ENCODE measurements at regions not wholly inside any gene's neighbourhood (a gene's known extent, or its start where the extent isn't known, plus 50 kb on each side); places are given as distances from the start of the nearest gene placed in this dataset.

DNA sequence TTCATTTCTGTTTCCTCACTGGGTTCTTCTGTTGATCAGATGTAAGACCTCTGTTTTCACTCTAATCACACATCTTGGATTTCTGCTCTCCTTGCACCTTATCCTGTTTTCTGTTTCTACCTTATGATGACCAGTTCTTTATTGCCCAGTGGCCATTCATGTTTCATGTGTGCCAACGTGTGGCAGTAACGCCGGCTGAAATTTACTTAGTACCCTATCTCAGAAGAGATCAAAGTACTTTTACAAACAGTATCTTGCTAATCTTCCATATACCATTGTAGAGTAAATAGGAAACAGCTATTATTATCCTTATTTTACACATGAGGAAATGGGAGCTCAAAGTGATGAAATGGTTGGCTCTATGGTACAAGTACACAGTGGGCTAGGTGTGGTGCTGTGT, 74.0 kb downstream of the GATA3 start:
- intact Hi-C loops (cut with micrococcal nuclease): no loop called here
- peaks cover 46% of the 10 kb centered on the region for H3K27me3 Mint-ChIP-seq
- H3K4me3 Mint-ChIP-seq: no peak overlapping the region
- H3K36me3 Mint-ChIP-seq (ENCODE audit: low read depth): no peaks in the 10 kb centered on the region
- no peaks in the 10 kb centered on the region for H3K9me3 Mint-ChIP-seq
- no peak overlapping the region for H3K27ac Mint-ChIP-seq
- peaks cover 15% of the 10 kb centered on the region for H3K4me1 Mint-ChIP-seq (ENCODE audit: low read depth)

DNA sequence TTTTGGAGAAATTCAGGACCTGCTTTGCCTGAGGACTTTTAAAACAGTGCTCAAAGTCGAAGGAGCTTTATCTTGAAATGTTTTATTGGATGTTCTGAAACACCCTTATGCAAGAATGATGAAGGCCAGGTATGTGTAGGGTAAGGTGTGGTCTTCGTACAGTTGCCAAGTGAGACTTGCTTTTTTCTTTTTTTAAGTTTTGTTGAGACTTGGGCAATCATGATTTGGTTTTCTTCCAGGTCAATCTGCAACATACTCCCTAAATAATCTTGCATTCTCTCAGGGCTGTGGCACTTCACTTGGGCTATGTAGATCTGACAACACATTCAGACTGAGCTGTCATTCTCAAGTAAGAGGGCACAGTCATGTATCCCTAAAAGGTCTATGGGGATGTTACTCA, 75.0 kb downstream of the GATA3 start:
- H3K4me1 Mint-ChIP-seq (ENCODE audit: low read depth): peaks cover 15% of the 10 kb centered on the region
- no peaks in the 10 kb centered on the region for H3K36me3 Mint-ChIP-seq (ENCODE audit: low read depth)
- H3K27me3 Mint-ChIP-seq: peaks cover 52% of the 10 kb centered on the region
- no peaks in the 10 kb centered on the region for H3K9me3 Mint-ChIP-seq
- intact Hi-C loops (cut with micrococcal nuclease): no loop called here
- H3K27ac Mint-ChIP-seq: no peak overlapping the region
- no peak overlapping the region for H3K4me3 Mint-ChIP-seq

DNA sequence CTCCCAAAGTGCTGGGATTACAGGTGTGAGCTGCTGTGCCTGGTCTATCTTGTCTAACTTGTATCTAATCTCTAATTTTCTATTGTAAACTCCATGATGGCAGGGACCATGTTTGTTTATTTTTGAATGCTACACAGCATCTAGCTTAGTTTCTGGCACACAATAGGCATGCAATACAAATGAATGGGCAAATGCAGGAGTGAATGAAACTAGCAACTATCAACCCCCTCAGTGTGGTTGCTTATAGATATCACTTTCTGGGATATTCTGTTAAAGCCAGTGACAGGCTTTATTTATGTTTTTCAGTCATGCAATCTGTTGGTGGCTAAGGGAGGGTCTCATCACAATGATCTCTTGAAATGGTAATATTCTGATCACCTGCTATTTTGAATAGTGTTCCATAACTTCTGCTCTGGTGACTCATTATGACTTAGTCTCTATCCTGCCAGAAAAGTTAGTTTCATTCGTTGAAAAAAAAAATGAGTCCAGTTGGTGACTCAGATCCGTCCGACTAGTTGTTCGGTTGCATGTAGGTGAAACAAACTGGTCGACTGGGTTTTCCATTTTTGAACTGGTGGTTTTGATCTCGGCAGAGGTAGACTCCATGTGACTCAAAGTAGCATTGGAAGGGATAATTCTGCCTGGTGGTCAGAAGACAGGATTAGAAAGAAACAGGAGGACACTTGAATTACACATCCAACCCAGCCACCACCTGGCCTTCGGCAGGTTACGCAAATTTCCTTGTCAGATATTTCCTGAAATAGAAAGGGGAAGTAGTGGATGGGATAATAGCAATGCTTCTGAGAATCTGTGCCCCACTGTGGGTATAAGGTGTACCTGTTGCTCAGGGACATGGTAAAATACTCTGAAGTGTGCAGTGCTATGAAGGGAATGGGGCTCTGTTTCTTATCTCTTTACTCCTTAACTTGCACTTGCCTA, 76.8 kb downstream of the GATA3 start:
- Mint-ChIP-seq H3K9me3 (no peaks in the 10 kb centered on the region), H3K27ac (no peak overlapping the region), H3K36me3 (ENCODE audit: low read depth) (no peaks in the 10 kb centered on the region), H3K4me1 (ENCODE audit: low read depth) (peaks cover 15% of the 10 kb centered on the region), H3K4me3 (no peak overlapping the region), H3K27me3 (peaks cover 53% of the 10 kb centered on the region)
- intact Hi-C loops (cut with micrococcal nuclease): no loop called here

DNA sequence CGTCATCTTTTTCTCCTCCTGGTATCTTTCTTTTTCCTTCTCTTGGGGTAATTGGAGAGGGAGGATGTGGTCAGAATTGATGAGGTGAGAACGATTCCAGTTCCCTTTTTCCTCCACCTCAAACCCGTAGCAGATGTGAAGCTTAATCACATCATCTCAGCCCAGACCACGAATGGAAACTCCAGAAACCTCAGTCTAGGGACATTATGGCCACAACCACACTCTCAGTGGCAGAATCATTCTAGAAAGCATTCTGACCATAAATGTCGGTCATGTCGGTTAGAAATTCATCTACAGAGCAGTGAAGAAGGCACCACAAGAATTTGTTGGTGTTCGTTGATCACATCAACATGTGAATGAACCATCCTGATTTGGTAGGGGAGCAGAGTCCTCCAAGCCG, 78.7 kb downstream of the GATA3 start:
- H3K9me3 Mint-ChIP-seq: no peaks in the 10 kb centered on the region
- peaks cover 49% of the 10 kb centered on the region for H3K27me3 Mint-ChIP-seq
- no peak overlapping the region for H3K27ac Mint-ChIP-seq
- H3K4me3 Mint-ChIP-seq: no peak overlapping the region
- H3K36me3 Mint-ChIP-seq (ENCODE audit: low read depth): no peaks in the 10 kb centered on the region
- intact Hi-C loops (cut with micrococcal nuclease): no loop called here
- H3K4me1 Mint-ChIP-seq (ENCODE audit: low read depth): peaks cover 32% of the 10 kb centered on the region

DNA sequence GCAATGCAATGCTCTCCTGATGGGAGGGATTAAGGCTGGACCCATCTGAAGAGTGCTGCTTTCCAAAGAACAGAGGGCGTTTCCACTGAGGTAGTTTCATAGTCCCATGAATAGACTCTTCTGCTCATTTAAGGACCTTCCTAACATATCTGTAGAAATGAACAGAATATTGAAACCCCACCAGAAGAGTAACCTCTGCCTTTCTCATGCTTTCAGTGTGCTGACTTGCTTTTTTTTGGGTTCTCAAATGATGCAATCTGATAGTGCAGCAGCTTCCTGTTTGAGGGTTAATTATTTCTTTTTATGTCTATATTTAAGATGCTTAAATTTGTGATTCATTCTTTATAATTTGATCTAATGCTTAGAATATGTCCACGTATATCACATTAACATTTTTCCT, 82.2 kb downstream of the GATA3 start:
- Mint-ChIP-seq H3K27ac (no peak overlapping the region), H3K9me3 (no peaks in the 10 kb centered on the region), H3K4me3 (no peak overlapping the region), H3K36me3 (ENCODE audit: low read depth) (no peaks in the 10 kb centered on the region), H3K4me1 (ENCODE audit: low read depth) (peaks cover 28% of the 10 kb centered on the region), H3K27me3 (peaks cover 34% of the 10 kb centered on the region)
- intact Hi-C loops (cut with micrococcal nuclease): no loop called here

DNA sequence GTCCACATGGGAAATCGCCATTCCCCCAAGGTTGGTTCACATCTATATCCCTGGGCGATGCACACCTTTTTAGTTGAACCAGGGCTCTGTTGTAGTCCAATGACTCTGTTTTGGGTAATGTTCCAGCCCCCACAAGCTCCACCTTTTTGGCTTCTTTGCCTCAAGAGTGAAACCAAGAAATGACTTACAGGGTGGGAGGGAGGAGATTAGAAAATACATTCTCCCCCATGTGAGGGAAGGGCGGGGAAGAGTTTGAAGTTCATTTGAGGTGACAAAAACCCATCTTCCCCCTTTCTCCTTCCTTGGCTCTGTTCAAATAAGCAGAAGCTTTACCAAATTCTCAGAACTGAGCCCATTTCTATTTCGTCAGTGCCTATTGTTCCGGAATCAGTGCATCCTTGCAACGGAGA, 82.8 kb downstream of the GATA3 start:
- no peaks in the 10 kb centered on the region for H3K9me3 Mint-ChIP-seq
- H3K4me3 Mint-ChIP-seq: peak overlapping the region; percentile 53
- H3K27ac Mint-ChIP-seq: no peak overlapping the region
- no peaks in the 10 kb centered on the region for H3K36me3 Mint-ChIP-seq (ENCODE audit: low read depth)
- intact Hi-C loops (cut with micrococcal nuclease): no loop called here
- peaks cover 26% of the 10 kb centered on the region for H3K4me1 Mint-ChIP-seq (ENCODE audit: low read depth)
- peaks cover 30% of the 10 kb centered on the region for H3K27me3 Mint-ChIP-seq

DNA sequence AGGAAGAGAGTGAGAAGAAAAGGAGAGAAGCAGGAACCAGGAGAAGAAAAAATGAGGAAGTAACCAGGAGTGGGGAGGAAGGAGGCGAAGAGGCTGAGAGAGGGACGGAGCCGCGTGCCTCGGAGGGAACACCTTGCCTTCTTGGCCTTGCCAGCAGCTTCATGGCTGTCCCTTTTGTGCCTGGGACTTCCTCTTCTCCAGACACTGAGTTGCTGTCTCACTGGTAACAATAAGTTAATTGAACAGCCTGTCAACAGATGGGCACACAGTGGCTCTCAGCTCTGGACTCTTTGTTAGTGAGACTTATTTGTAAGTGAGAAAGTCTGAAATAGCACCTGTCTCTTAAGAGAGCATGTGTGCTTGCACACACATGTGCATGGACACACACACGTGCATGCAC, 83.2 kb downstream of the GATA3 start:
- intact Hi-C loops (cut with micrococcal nuclease): no loop called here
- Mint-ChIP-seq H3K9me3 (no peaks in the 10 kb centered on the region), H3K27me3 (peaks cover 27% of the 10 kb centered on the region), H3K27ac (no peak overlapping the region), H3K4me3 (peak overlapping the region; percentile 53), H3K36me3 (ENCODE audit: low read depth) (no peaks in the 10 kb centered on the region), H3K4me1 (ENCODE audit: low read depth) (peaks cover 23% of the 10 kb centered on the region)

DNA sequence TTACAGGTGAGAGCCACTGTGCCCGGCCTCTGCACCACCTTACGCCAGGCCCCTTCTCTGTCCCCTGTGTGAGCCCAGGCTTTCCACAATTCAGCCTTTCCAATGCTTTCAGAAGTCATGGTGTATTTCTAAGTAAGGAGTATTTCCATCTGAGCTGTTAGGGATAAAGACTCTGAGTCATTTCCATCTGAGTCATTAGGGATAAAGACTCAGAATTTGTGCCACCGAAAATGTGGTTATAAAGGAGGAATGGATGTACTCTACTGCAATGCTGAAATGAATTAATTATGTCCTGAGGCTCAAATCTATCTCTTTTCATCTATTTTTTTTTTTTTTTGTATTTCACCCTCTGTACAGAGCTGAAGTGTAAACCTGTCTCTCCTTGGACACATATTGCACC, 84.0 kb downstream of the GATA3 start:
- intact Hi-C loops (cut with micrococcal nuclease): no loop called here
- Mint-ChIP-seq H3K27ac (no peak overlapping the region), H3K4me1 (ENCODE audit: low read depth) (peaks cover 17% of the 10 kb centered on the region), H3K4me3 (no peak overlapping the region), H3K36me3 (ENCODE audit: low read depth) (no peaks in the 10 kb centered on the region), H3K27me3 (peaks cover 20% of the 10 kb centered on the region), H3K9me3 (no peaks in the 10 kb centered on the region)

DNA sequence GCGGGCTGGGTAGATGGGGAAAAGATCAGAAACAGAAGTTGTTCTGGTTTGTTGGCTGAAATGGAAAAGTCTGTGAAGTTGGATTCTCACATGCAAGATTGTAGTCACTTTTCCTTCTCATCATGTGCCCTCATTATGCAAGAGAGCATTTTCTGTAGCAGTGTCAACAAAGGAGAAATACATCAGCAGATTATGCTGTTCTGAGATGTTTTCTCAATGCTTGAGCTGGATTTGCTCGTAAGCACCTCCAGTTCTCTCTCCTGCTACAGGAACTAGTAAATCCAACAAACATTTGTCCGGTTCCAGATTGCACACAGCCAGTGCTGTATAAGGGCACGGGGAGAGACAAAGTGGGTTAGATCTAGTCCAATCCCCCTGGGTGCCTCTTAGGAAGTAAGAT, 90.0 kb downstream of the GATA3 start:
- H3K27ac Mint-ChIP-seq: no peak overlapping the region
- intact Hi-C loops (cut with micrococcal nuclease): no loop called here
- no peak overlapping the region for H3K4me3 Mint-ChIP-seq
- no peaks in the 10 kb centered on the region for H3K9me3 Mint-ChIP-seq
- H3K36me3 Mint-ChIP-seq (ENCODE audit: low read depth): no peaks in the 10 kb centered on the region
- peaks cover 21% of the 10 kb centered on the region for H3K27me3 Mint-ChIP-seq
- H3K4me1 Mint-ChIP-seq (ENCODE audit: low read depth): no peaks in the 10 kb centered on the region

DNA sequence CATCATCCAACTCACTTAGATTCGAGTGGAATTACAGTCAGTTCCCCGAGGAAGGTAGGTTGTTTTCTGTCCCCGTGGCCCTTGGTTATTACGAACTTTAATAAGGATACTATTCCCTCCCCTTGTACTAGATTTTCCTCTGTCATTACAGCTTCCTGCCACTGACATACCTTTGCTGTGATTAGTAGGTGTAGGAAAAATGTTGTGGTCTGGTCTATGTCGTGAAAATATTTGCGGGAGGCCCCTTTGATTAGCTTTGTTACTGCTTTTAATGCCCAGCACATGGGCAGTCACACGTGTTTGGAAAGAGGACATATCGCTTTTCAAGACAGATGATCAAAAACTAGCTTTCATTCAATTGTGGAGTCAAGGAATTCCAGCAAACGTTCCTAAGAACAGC, 92.2 kb downstream of the GATA3 start:
- H3K27ac Mint-ChIP-seq: no peak overlapping the region
- peaks cover 19% of the 10 kb centered on the region for H3K27me3 Mint-ChIP-seq
- H3K36me3 Mint-ChIP-seq (ENCODE audit: low read depth): no peaks in the 10 kb centered on the region
- no peak overlapping the region for H3K4me3 Mint-ChIP-seq
- intact Hi-C loops (cut with micrococcal nuclease): no loop called here
- H3K9me3 Mint-ChIP-seq: no peaks in the 10 kb centered on the region
- no peaks in the 10 kb centered on the region for H3K4me1 Mint-ChIP-seq (ENCODE audit: low read depth)

DNA sequence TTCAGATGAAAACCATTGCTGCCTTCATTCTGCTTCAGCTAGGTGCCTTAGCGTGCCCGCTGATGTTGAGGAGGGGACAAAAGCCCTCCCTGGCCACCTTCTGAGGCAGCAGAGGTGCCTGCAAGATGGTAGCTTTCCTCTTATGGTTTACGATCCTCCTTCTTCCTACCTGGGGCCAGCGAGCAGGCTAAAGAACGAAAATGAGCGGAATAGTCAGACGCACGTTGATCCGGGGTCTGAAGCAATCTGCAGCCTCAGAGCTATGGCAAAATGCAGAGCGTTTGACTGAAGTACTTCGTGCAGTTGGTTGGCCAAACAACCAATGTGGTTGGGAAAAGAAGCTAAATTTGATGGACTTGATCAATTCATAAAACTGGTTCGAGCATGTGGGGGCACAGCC, 95.5 kb downstream of the GATA3 start:
- intact Hi-C loops (cut with micrococcal nuclease): no loop called here
- H3K4me3 Mint-ChIP-seq: no peak overlapping the region
- H3K27me3 Mint-ChIP-seq: peaks cover 16% of the 10 kb centered on the region
- H3K9me3 Mint-ChIP-seq: no peaks in the 10 kb centered on the region
- H3K4me1 Mint-ChIP-seq (ENCODE audit: low read depth): no peaks in the 10 kb centered on the region
- H3K27ac Mint-ChIP-seq: no peak overlapping the region
- no peaks in the 10 kb centered on the region for H3K36me3 Mint-ChIP-seq (ENCODE audit: low read depth)

DNA sequence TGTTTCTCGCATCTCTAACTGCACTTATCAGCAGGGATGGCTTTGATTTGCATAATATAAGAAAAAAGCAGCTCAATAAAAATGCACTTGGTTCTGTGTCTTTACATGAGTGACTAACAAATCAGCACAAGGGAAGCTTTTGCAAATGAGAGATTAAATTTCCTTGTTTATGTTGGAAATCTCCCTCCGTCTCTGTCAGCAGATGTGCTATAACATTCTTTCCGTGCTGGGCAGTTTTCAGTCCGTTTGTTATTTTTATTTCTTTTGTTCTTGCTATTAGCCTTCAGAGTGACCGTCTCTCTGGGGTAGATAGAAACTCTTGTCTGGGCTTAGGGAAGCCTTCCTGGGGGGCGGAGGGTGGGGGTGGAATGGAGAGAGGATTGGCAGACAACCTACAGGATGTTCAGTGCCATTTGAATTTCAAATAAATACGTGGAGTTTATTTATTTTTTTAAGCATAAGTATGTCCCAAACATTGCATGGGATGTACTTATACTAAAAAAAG, 96.0 kb downstream of the GATA3 start:
- Mint-ChIP-seq H3K36me3 (ENCODE audit: low read depth) (no peaks in the 10 kb centered on the region), H3K27ac (no peak overlapping the region), H3K9me3 (no peaks in the 10 kb centered on the region), H3K4me1 (ENCODE audit: low read depth) (no peaks in the 10 kb centered on the region), H3K4me3 (no peak overlapping the region), H3K27me3 (peaks cover 16% of the 10 kb centered on the region)
- intact Hi-C loops (cut with micrococcal nuclease): no loop called here

DNA sequence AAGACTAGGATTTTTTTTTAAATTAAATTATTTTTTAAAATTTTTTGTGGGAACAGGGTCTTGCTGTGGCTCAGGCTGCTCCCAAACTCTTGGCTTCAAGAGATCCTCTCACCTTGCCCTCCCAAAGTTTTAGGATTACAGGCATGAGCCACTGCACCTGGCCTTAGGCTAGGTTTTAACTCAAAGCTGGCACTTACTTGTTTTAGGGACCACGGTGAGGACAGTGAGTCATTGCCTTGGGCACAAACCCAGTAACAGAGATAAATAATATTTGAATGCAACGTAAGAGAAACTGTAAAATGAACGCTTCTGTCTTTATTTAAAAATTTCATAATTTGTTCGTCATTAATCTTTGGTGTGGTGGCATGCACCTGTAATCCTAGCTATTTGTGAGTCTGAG, 96.6 kb downstream of the GATA3 start:
- Mint-ChIP-seq H3K27ac (no peak overlapping the region), H3K9me3 (no peaks in the 10 kb centered on the region), H3K36me3 (ENCODE audit: low read depth) (no peaks in the 10 kb centered on the region), H3K4me3 (no peak overlapping the region), H3K27me3 (peaks cover 16% of the 10 kb centered on the region), H3K4me1 (ENCODE audit: low read depth) (no peaks in the 10 kb centered on the region)
- intact Hi-C loops (cut with micrococcal nuclease): no loop called here

DNA sequence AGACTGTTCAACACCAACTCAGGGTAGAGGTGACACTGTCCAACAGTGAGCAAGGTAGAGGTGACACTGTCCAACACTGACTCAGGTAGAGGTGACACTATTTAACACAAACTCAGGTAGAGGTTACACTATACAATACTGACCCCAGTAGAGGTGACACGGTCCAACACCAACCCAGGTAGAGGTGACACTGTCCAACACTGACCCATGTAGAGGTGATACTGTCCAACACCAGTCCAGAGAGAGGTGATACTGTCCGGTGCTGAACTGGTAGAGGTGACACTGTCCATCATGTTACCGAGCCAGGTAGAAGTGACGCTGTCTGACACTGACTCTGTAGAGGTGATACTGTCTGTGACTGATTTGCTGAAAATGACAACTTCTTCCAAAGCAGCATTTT, 102.4 kb downstream of the GATA3 start:
- Mint-ChIP-seq H3K9me3 (no peaks in the 10 kb centered on the region), H3K4me1 (ENCODE audit: low read depth) (no peaks in the 10 kb centered on the region), H3K36me3 (ENCODE audit: low read depth) (no peaks in the 10 kb centered on the region), H3K27me3 (peaks cover 3% of the 10 kb centered on the region), H3K27ac (no peak overlapping the region), H3K4me3 (no peak overlapping the region)
- intact Hi-C loops (cut with micrococcal nuclease): no loop called here

All from dendritic cell treated with granulocyte-macrophage colony-stimulating factor and Interleukin-4, amounts not matched to agents 40 ng/mL and 50 ng/mL, for 4 days (primary cell).